OCI-LY1 (cell line): ENCODE measurements at regions not wholly inside any gene's neighbourhood (a gene's known extent, or its start where the extent isn't known, plus 50 kb on each side); places are given as distances from the start of the nearest gene placed in this dataset.

ENCODE experiments used
- H2AFZ ChIP-seq: fragments of 200-600 bp; sonication (generic), shearing (Covaris generic); 2 replicates; pipeline ENCODE4 v1.6.0; 2014; ENCODE audit warnings: antibody characterized with exemption, mild to moderate bottlenecking, low read length
- H3F3A ChIP-seq: fragments of 200-600 bp; sonication (generic), shearing (Covaris generic); 2 replicates; pipeline ENCODE4 v1.6.0; 2014; ENCODE audit warnings: mild to moderate bottlenecking, antibody characterized with exemption, low read length, moderate library complexity; ENCODE audit not compliant: insufficient read depth
- H3K27ac ChIP-seq: fragments of 200-600 bp; sonication (generic); 2 replicates; pipeline ENCODE4 v1.5.1; 2014; ENCODE audit warnings: low read length, mixed run types, mild to moderate bottlenecking, low read depth; ENCODE audit not compliant: poor library complexity, severe bottlenecking
- H3K27me3 ChIP-seq: fragments of 200-600 bp; sonication (generic); 2 replicates; pipeline ENCODE4 v1.6.0; 2014; ENCODE audit warnings: antibody characterized with exemption, mild to moderate bottlenecking, low read length, moderate library complexity; ENCODE audit not compliant: insufficient read depth
- H3K36me3 ChIP-seq: fragments of 200-600 bp; sonication (generic); 2 replicates; pipeline ENCODE4 v1.6.1; 2014; ENCODE audit warnings: mild to moderate bottlenecking, antibody characterized with exemption, low read length, moderate library complexity, mixed read lengths; ENCODE audit not compliant: insufficient read depth
- H3K4me1 ChIP-seq: fragments of 200-600 bp; sonication (generic); 2 replicates; pipeline ENCODE4 v1.5.1; 2014; ENCODE audit warnings: mild to moderate bottlenecking, low read length, moderate library complexity; ENCODE audit not compliant: insufficient read depth, severe bottlenecking
- H3K4me2 ChIP-seq: fragments of 200-600 bp; sonication (generic), shearing (Covaris generic); 2 replicates; pipeline ENCODE4 v1.6.1; 2014; ENCODE audit warnings: low read length
- H3K4me3 ChIP-seq: fragments of 200-600 bp; sonication (generic); 2 replicates; pipeline ENCODE4 v1.5.1; 2014; ENCODE audit warnings: low read length, low read depth, mild to moderate bottlenecking, mixed read lengths; ENCODE audit not compliant: poor library complexity, severe bottlenecking
- H3K79me2 ChIP-seq: fragments of 200-600 bp; shearing (Covaris generic); 2 replicates; pipeline ENCODE4 v1.6.1; 2016; ENCODE audit warnings: mixed run types, low read length, mixed read lengths; ENCODE audit not compliant: insufficient read depth
- H3K9ac ChIP-seq: fragments of 200-600 bp; sonication (generic), shearing (Covaris generic); 2 replicates; pipeline ENCODE4 v1.6.1; 2014; ENCODE audit warnings: mild to moderate bottlenecking, low read length, mixed read lengths
- H3K9me2 ChIP-seq: fragments of 200-600 bp; sonication (generic), shearing (Covaris generic); 2 replicates; pipeline ENCODE4 v1.6.1; 2014; ENCODE audit warnings: low read depth, mild to moderate bottlenecking, low read length, mixed read lengths
- H3K9me3 ChIP-seq: fragments of 200-600 bp; shearing (Covaris generic); 2 replicates; pipeline ENCODE4 v1.6.1; 2014; ENCODE audit warnings: low read length, mixed read lengths
- H4K20me1 ChIP-seq: fragments of 200-600 bp; sonication (generic), shearing (Covaris generic); 2 replicates; pipeline ENCODE4 v1.6.0; 2016; ENCODE audit warnings: mild to moderate bottlenecking, low read length; ENCODE audit not compliant: insufficient read depth
- EZH2 ChIP-seq: fragments of 200-600 bp; sonication (generic), shearing (Covaris generic); IDR thresholded peaks from 2 replicates; pipeline ENCODE4 v1.8.0; 2017; ENCODE audit warnings: borderline replicate concordance, mixed run types, mild to moderate bottlenecking, antibody characterized with exemption, low read length, moderate library complexity, mixed read lengths
- TF ChIP-seq, protein P1 (sequence below): fragments of 200-600 bp; sonication (generic), shearing (Covaris generic); IDR thresholded peaks from 2 replicates; pipeline ENCODE4 v1.5.1; 2017; ENCODE audit warnings: mild to moderate bottlenecking, antibody characterized with exemption, low read length, moderate library complexity, mixed read lengths

GRCh38 chr11:104487046-104487806 lies 323.3 kb upstream of the PDGFD start:
- Histone ChIP-seq H3K9me3 (no peaks in the 10 kb centered on the region; the same call in 1 of the 2 replicates), H3K4me2 (no peak overlapping the region), H3K4me1 (no peaks in the 10 kb centered on the region), H3F3A (no peaks in the 10 kb centered on the region), H3K27ac (no peak overlapping the region), H3K27me3 (no peaks in the 10 kb centered on the region), H3K36me3 (no peaks in the 10 kb centered on the region), H3K79me2 (no peaks in the 10 kb centered on the region), H2AFZ (no peak overlapping the region), H3K9ac (no peak overlapping the region), H4K20me1 (no peaks in the 10 kb centered on the region), H3K4me3 (no peak overlapping the region), H3K9me2 (no peaks in the 10 kb centered on the region)
- TF ChIP-seq, protein P1, sequence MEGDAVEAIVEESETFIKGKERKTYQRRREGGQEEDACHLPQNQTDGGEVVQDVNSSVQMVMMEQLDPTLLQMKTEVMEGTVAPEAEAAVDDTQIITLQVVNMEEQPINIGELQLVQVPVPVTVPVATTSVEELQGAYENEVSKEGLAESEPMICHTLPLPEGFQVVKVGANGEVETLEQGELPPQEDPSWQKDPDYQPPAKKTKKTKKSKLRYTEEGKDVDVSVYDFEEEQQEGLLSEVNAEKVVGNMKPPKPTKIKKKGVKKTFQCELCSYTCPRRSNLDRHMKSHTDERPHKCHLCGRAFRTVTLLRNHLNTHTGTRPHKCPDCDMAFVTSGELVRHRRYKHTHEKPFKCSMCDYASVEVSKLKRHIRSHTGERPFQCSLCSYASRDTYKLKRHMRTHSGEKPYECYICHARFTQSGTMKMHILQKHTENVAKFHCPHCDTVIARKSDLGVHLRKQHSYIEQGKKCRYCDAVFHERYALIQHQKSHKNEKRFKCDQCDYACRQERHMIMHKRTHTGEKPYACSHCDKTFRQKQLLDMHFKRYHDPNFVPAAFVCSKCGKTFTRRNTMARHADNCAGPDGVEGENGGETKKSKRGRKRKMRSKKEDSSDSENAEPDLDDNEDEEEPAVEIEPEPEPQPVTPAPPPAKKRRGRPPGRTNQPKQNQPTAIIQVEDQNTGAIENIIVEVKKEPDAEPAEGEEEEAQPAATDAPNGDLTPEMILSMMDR: no peak
- TF ChIP-seq EZH2: no peak

- Histone ChIP-seq H4K20me1 (no peaks in the 10 kb centered on the region), H3K9ac (no peak overlapping the region), H3K27me3 (no peaks in the 10 kb centered on the region), H3K4me1 (no peaks in the 10 kb centered on the region), H3K9me2 (no peaks in the 10 kb centered on the region), H3K36me3 (no peaks in the 10 kb centered on the region), H3K9me3 (no peaks in the 10 kb centered on the region; the same call in 1 of the 2 replicates), H3K4me3 (no peak overlapping the region), H3K27ac (no peak overlapping the region), H3F3A (no peaks in the 10 kb centered on the region), H2AFZ (no peak overlapping the region), H3K79me2 (no peaks in the 10 kb centered on the region), H3K4me2 (no peak overlapping the region)
- TF ChIP-seq, protein P1: no peak
- TF ChIP-seq EZH2: no peak
Observed at GRCh38 chr11:104484804-104485554, 321.0 kb upstream of the PDGFD start.

DNA sequence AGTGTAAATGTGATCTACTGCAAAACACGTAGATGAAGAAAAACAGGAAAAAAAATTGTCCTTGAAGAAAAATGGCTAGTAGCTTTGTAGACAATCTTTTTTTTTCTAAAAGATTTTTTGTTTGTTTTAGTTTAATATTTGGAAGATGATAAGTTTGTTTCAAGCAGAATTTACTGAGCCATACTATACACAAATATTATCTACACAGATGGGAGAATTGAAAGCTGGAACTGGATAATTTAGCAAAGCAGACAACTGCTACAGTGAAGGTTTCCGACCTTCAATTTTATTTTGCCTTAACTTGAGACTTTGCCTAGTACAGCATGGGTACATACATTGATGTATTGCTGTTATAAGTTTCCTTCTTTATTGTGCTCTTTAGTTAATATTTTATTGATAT lies 313.0 kb upstream of the PDGFD start:
- no peak overlapping the region for H3K9ac ChIP-seq
- no peaks in the 10 kb centered on the region for H3K4me1 ChIP-seq
- H3K4me2 ChIP-seq: no peak overlapping the region
- no peaks in the 10 kb centered on the region for H4K20me1 ChIP-seq
- no peaks in the 10 kb centered on the region for H3K9me2 ChIP-seq
- H3K9me3 ChIP-seq: no peaks in the 10 kb centered on the region
- no peaks in the 10 kb centered on the region for H3K36me3 ChIP-seq
- no peak overlapping the region for H3K27ac ChIP-seq
- H3F3A ChIP-seq: no peaks in the 10 kb centered on the region
- no peak overlapping the region for H2AFZ ChIP-seq
- H3K4me3 ChIP-seq: no peak overlapping the region
- H3K27me3 ChIP-seq: no peaks in the 10 kb centered on the region
- no peak for TF ChIP-seq EZH2
- TF ChIP-seq, protein P1: no peak
- no peaks in the 10 kb centered on the region for H3K79me2 ChIP-seq
